Testis (tissue), 2 donors: ENCODE measurements at regions not wholly inside any gene's neighbourhood (a gene's known extent, or its start where the extent isn't known, plus 50 kb on each side); places are given as distances from the start of the nearest gene placed in this dataset.

Experiments
- DNase-seq: peaks from one replicate; pipeline ENCODE4 v3.0.0-alpha.2; 2019
- H3K27ac ChIP-seq, 2 donors: fragments of 200-600 bp; sonication (generic); one replicate each; pipeline ENCODE4 v1.5.1; 2019
- H3K27me3 ChIP-seq: fragments of 200-600 bp; sonication (generic); one replicate; pipeline ENCODE4 v1.5.1; 2019
- H3K36me3 ChIP-seq: fragments of 200-600 bp; sonication (generic); one replicate; pipeline ENCODE4 v1.5.1; 2017; ENCODE audit warnings: low read depth; ENCODE audit errors: missing control alignments
- H3K4me1 ChIP-seq: fragments of 200-600 bp; sonication (generic); one replicate; pipeline ENCODE4 v1.5.1; 2019
- H3K4me3 ChIP-seq, 2 donors: fragments of 200-600 bp; sonication (generic); one replicate each; pipeline ENCODE4 v1.5.1; 2017 to 2019
- H3K9me3 ChIP-seq: fragments of 200-600 bp; sonication (generic); one replicate; pipeline ENCODE4 v1.5.1; 2017
- POLR2A ChIP-seq: fragments of 450-650 bp; IDR thresholded peaks from one replicate; pipeline ENCODE4 v1.6.1; 2017; ENCODE audit warnings: antibody characterized with exemption, mild to moderate bottlenecking, moderate library complexity
- WGBS, 2 donors: methylation state at CpG; one replicate each; pipeline ENCODE4 v1.1.5; 2018; 5-methylcytosine and 5-hydroxymethylcytosine counted together
- intact Hi-C: fragments of 100-400 bp; cut with DNase I; formaldehyde crosslinking; loops from one replicate; pipeline ENCODE4 v1.15.1; 2023; ENCODE audit warnings: low total_unique reads
- TF ChIP-seq, protein P1 (sequence below), 3 experiments: fragments of 450-650 bp in 2 of 3; fragments of 200-600 bp in 1 of 3; sonication (generic) in 1 of 3; IDR thresholded peaks; one replicate each; pipeline ENCODE4 v1.5.1; 2016 to 2019; ENCODE audit warnings: antibody characterized with exemption in 3 of 3, mild to moderate bottlenecking in 2 of 3, moderate library complexity in 1 of 3

DNA sequence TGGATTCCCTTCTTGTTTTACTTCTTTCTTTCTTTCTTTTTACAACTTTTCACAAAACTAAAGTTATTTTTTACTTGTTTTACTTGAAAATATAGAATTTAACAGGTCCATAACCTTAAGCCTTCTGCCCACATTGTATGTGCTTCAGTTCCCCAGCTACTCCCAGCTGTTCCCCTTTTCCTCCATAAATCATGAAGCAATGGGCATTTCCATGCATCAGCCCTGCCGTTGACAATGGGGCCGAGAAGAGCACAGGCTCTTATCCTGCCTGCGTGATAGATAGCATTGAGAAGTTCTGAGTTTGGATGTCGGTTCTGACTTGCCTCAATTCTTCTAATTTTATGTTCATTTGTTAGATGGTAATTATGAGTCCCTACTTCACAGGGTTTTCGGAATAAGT lies 583.8 kb downstream of the CDH26 start:
- DNase-seq, result no peak
- H3K36me3 ChIP-seq, result no peaks in the 10 kb centered on the region
- no peaks in the 10 kb centered on the region for H3K9me3 ChIP-seq
- WGBS, 2 donors, result 59 to 60% methylated on average over 5 of the region's 5 CpGs
- intact Hi-C loops, result no loop called here
- TF ChIP-seq, protein P1, sequence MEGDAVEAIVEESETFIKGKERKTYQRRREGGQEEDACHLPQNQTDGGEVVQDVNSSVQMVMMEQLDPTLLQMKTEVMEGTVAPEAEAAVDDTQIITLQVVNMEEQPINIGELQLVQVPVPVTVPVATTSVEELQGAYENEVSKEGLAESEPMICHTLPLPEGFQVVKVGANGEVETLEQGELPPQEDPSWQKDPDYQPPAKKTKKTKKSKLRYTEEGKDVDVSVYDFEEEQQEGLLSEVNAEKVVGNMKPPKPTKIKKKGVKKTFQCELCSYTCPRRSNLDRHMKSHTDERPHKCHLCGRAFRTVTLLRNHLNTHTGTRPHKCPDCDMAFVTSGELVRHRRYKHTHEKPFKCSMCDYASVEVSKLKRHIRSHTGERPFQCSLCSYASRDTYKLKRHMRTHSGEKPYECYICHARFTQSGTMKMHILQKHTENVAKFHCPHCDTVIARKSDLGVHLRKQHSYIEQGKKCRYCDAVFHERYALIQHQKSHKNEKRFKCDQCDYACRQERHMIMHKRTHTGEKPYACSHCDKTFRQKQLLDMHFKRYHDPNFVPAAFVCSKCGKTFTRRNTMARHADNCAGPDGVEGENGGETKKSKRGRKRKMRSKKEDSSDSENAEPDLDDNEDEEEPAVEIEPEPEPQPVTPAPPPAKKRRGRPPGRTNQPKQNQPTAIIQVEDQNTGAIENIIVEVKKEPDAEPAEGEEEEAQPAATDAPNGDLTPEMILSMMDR (IDR thresholded peaks at IDR 0.05), result no peak
- TF ChIP-seq POLR2A, result no peak
- H3K27me3 ChIP-seq, result no peaks in the 10 kb centered on the region
- no peak overlapping the region for H3K4me3 ChIP-seq
- H3K27ac ChIP-seq, result no peak overlapping the region
- H3K4me1 ChIP-seq, result no peaks in the 10 kb centered on the region

DNA sequence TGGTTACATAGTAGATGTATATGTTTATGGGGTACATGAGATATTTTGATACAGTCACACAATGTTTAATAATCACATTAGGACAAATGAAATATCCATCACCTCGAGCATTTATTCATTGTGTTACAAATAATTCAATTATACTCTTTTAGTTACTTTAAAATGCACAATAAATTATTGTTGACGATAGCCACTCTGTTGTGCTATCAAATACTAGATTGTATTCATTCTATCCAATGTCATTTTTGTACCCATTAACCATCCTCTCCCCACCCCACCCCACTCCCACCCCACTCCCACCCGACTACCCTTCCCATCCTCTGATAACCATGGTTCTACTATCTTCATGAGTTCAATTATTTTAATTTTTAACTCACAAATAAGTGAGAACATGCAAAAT lies 585.4 kb downstream of the CDH26 start:
- H3K4me3 ChIP-seq, result no peak overlapping the region
- no peak overlapping the region for H3K27ac ChIP-seq
- intact Hi-C loops, result no loop called here
- DNase-seq, result no peak
- no peaks in the 10 kb centered on the region for H3K36me3 ChIP-seq
- H3K4me1 ChIP-seq, result no peaks in the 10 kb centered on the region
- no peak for TF ChIP-seq POLR2A
- TF ChIP-seq, protein P1 (IDR thresholded peaks at IDR 0.05), result no peak
- no peaks in the 10 kb centered on the region for H3K9me3 ChIP-seq
- no peaks in the 10 kb centered on the region for H3K27me3 ChIP-seq
- WGBS, 2 donors, result 85 to 92% methylated on average over 3 of the region's 3 CpGs

DNA sequence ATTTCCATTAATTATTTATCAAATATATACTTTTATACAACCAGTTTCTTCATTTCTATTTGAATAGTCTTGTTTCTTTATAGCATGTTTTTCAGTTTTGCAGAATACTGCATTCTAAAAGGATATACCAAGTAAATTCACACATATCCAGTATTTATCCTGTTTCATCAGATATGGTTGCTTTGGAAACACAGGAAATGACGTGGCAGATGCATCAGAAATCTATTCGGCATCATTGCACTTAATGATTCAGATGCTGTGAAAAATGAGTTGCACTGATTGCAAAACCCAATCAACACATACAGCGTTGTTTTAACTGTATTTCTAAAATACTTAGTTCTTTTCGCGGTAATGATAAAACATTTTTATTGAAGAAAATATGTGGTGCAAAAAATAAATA lies 594.9 kb downstream of the CDH26 start:
- intact Hi-C loops, result no loop called here
- TF ChIP-seq, protein P1 (IDR thresholded peaks at IDR 0.05), result no peak
- no peak for TF ChIP-seq POLR2A
- WGBS, 2 donors, result 85 to 90% methylated on average over 5 of the region's 5 CpGs

DNA sequence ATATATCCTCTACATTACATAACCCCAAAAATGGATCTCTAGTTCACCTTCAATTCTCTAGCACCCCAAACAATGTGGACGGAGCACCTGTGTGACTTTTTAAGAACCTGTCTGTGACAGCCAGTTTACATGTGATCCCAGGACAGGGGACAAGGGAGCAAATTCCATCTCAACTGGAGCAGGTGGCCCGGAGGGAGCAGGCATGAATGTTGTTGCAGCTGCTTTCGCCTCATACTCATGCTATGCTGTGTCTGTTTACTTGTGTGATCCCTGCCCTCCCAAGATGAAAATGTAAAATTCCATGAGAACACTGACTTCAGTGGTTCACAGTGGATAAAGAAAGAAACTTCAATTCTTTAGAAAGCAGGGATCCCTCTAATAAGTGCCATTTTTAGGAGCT lies 600.3 kb downstream of the CDH26 start:
- intact Hi-C loops, result no loop called here
- Histone ChIP-seq H3K27ac (no peak overlapping the region), H3K4me3 (no peak overlapping the region), H3K27me3 (no peaks in the 10 kb centered on the region), H3K9me3 (no peaks in the 10 kb centered on the region), H3K4me1 (no peaks in the 10 kb centered on the region), H3K36me3 (no peaks in the 10 kb centered on the region)
- DNase-seq, result no peak
- TF ChIP-seq, protein P1 (IDR thresholded peaks at IDR 0.05), result no peak
- no peak for TF ChIP-seq POLR2A
- WGBS, 2 donors, result 93 to 95% methylated on average over 3 of the region's 3 CpGs

More for the DNA sequence above, 594.9 kb downstream of the CDH26 start:
- no peaks in the 10 kb centered on the region for H3K36me3 ChIP-seq
- DNase-seq, result no peak
- no peaks in the 10 kb centered on the region for H3K27me3 ChIP-seq
- no peak overlapping the region for H3K4me3 ChIP-seq
- no peak overlapping the region for H3K27ac ChIP-seq
- no peaks in the 10 kb centered on the region for H3K4me1 ChIP-seq
- no peaks in the 10 kb centered on the region for H3K9me3 ChIP-seq

DNA sequence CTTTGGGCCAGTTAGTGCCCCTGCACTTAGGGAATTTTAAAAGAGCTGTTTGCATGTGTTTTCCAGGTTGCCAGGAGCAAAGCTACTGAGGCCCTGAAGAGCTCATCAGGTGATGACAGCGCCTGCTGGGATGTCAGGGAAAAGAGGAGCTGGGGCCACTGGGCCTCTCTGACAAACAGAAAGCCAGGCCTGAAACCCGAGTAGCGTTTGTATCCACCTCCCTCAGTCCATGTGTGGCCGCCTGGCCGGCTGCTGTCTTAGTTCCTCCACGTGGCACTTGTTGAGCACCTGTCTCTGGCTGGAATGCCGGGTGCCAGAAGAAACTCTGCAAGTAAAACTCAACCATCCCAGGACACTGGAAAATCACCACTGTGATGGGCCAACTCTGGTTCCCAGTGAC lies 601.2 kb downstream of the CDH26 start:
- no peaks in the 10 kb centered on the region for H3K27me3 ChIP-seq
- H3K4me3 ChIP-seq, result no peak overlapping the region
- H3K9me3 ChIP-seq, result no peaks in the 10 kb centered on the region
- no peaks in the 10 kb centered on the region for H3K36me3 ChIP-seq
- WGBS, 2 donors, result 55 to 80% methylated on average over 6 to 7 of the region's 7 CpGs
- no peaks in the 10 kb centered on the region for H3K4me1 ChIP-seq
- H3K27ac ChIP-seq, result no peak overlapping the region
- intact Hi-C loops, result no loop called here
- DNase-seq, result no peak
- TF ChIP-seq, protein P1 (IDR thresholded peaks at IDR 0.05), result no peak
- TF ChIP-seq POLR2A, result no peak
